Activated T-cell treated with anti-CD3 and anti-CD28 coated beads, Interleukin-2, amount 50 U/mL, for 72 hours (primary cell): ENCODE measurements at regions not wholly inside any gene's neighbourhood (a gene's known extent, or its start where the extent isn't known, plus 50 kb on each side); places are given as distances from the start of the nearest gene placed in this dataset.

Experiments used
- ATAC-seq, 2 donors: fragments of 150-1000 bp; cut with Tn5 transposase; replicated peaks in 1 of 2; 2 replicates each; pipeline ENCODE4 v1.10.0; 2021; ENCODE audit warnings: moderate library complexity in 2 of 2, mild to moderate bottlenecking in 1 of 2
- DNase-seq, 2 donors: peaks; one replicate each; pipeline ENCODE4 v3.0.0; 2021 to 2022; ENCODE audit warnings: mixed read lengths in 1 of 2
- H3K27ac Mint-ChIP-seq: one replicate; pipeline ENCODE4 v1.8.0; 2022; ENCODE audit warnings: mild to moderate bottlenecking, moderate library complexity, mixed read lengths
- H3K27me3 Mint-ChIP-seq: one replicate; pipeline ENCODE4 v1.8.0; 2022; ENCODE audit warnings: low read depth, mixed read lengths
- H3K36me3 Mint-ChIP-seq, 2 donors: one replicate each; pipeline ENCODE4 v1.8.0; 2022; ENCODE audit warnings: mixed read lengths in 2 of 2, mild to moderate bottlenecking in 1 of 2; ENCODE audit not compliant: insufficient read depth in 2 of 2
- H3K4me1 Mint-ChIP-seq: one replicate; pipeline ENCODE4 v1.8.0; 2022; ENCODE audit warnings: low read depth, mixed read lengths
- H3K4me3 Mint-ChIP-seq, 2 donors: one replicate each; pipeline ENCODE4 v1.8.0; 2022; ENCODE audit warnings: mild to moderate bottlenecking in 2 of 2, mixed read lengths in 2 of 2, moderate library complexity in 2 of 2
- H3K9me3 Mint-ChIP-seq, 2 donors: one replicate each; pipeline ENCODE4 v1.8.0; 2022; ENCODE audit warnings: mixed read lengths in 2 of 2

GRCh38 chr15:38651328-38652038 is 86.9 kb upstream of the RASGRP1 start:
- peak; percentile 50 to 52 for ATAC-seq
- Mint-ChIP-seq H3K36me3 (peaks cover 6 to 11% of the 10 kb centered on the region in 2 donors), H3K9me3 (peaks cover 2% of the 10 kb centered on the region in 2 donors), H3K27me3 (no peaks in the 10 kb centered on the region), H3K4me1 (peaks cover 88% of the 10 kb centered on the region), H3K27ac (peak overlapping the region; percentile 98), H3K4me3 (peak overlapping the region; percentile 83 to 93)
- DNase-seq = peak; percentile 53 to 56

DNA sequence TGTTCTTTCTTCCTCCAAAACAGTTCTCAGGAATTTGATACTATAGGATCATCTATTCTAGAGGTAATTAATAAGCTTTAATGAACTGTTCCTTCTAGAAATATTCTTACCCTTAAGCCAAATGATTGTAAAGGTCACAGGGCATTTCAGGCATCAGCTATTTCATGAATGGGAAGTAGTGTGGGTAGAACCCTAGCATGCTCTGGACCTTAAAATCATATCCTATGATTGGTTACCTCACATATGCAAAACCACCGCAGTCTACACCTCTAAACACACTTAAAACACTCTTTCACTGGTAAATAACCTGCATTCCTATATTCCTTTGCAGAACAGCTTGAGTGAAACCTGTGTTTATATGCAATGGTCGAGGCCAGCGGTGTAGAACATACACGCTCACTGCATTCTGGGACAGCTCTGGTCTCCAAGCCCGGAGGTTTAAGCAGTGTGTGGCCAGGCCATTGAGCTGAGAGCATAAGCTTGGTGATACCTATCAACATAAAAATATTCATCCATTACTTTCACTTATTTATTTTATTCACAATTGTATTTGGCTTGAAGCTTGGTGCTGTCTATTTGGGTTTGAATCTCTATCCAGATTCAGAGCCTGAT is 87.7 kb upstream of the RASGRP1 start:
- H3K36me3 Mint-ChIP-seq = peaks cover 6 to 11% of the 10 kb centered on the region in 2 donors
- DNase-seq = no peak
- peak overlapping the region; percentile 83 to 93 for H3K4me3 Mint-ChIP-seq
- H3K27ac Mint-ChIP-seq = peak overlapping the region; percentile 98
- H3K27me3 Mint-ChIP-seq = no peaks in the 10 kb centered on the region
- peak; percentile 23 to 28 for ATAC-seq
- peaks cover 88% of the 10 kb centered on the region for H3K4me1 Mint-ChIP-seq
- H3K9me3 Mint-ChIP-seq = peaks cover 2% of the 10 kb centered on the region in 2 donors

- H3K4me3 Mint-ChIP-seq = peak overlapping the region; percentile 83 to 93
- ATAC-seq = peak; percentile 78 to 81
These were observed 88.4 kb upstream of the RASGRP1 start for GRCh38 chr15:38652998-38653397.

GRCh38 chr15:38658431-38658830 is 93.8 kb upstream of the RASGRP1 start:
- Mint-ChIP-seq H3K27me3 (no peaks in the 10 kb centered on the region), H3K36me3 (peaks cover 0 to 2% of the 10 kb centered on the region in 2 donors), H3K9me3 (no peaks in the 10 kb centered on the region), H3K4me1 (peaks cover 92% of the 10 kb centered on the region), H3K4me3 (peak overlapping the region; percentile 25 to 32), H3K27ac (peak overlapping the region; percentile 35)
- DNase-seq (no peak), ATAC-seq (peak; percentile 67 to 74)

More at GRCh38 chr15:38652998-38653397, 88.4 kb upstream of the RASGRP1 start:
- Mint-ChIP-seq H3K4me1 (peaks cover 88% of the 10 kb centered on the region), H3K9me3 (peaks cover 2% of the 10 kb centered on the region in 2 donors), H3K27ac (peak overlapping the region; percentile 98), H3K36me3 (peaks cover 6 to 11% of the 10 kb centered on the region in 2 donors), H3K27me3 (no peaks in the 10 kb centered on the region)
- peak; percentile 73 to 74 for DNase-seq

DNA sequence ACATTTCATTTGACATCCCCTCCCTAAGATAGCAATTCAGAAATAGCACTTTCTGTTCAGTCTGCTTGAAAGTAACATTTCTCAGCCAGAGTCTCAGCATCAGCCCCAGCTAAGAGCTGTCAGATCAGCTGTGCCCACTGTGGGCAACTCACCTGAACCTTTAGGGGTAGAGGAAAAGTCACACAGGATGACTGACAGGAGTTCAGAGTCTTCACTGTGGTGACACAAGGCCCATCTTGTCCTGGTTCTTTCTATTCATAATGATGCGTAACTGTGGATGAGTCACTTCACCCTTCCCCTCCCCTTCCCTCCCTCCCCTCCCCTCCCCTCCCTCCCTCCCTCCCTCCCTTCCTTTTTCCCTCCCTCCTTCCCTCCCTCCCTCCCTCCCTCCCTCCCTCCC is 96.1 kb upstream of the RASGRP1 start:
- Mint-ChIP-seq H3K27me3 (no peaks in the 10 kb centered on the region), H3K4me1 (peaks cover 97% of the 10 kb centered on the region)

DNA sequence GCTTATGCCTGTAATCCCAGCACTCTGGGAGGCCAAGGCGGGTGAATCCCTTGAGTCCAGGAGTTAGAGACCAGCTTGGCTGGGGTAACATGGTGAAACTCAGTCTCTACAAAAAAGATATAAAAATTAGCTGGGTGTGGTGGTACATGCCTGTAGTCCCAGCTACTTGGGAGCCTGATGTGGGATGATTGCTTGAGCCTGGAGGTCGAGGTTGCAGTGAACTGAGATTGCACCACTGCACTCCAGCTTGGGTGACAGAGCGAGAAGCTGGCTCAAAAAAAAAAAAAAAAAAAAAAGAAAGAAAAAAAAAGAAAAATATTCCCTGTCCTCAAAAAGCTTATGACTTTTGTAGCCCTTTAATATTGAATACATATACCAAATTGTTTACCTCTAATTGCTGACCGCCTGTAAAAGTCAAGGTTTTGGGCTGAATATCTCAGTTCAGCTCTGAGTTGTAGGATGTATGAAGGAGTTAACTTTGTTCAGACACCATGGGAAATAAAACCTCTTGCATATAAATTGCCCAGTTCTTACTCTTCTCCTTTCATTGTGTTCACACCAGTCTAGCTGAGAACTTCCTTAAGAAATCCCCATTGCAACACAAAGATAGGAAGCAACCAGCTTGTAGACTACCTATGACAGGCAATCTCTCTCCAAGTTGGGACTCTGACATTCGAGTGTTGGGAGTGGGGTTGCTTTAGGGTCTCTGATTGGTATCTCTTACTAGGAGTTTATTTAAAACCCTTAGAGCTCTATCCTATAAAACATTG is 97.6 kb upstream of the RASGRP1 start:
- no peaks in the 10 kb centered on the region for H3K36me3 Mint-ChIP-seq
- H3K4me3 Mint-ChIP-seq = peak overlapping the region; percentile 13 to 49
- DNase-seq = no peak
- ATAC-seq = no peak
- no peaks in the 10 kb centered on the region for H3K27me3 Mint-ChIP-seq
- H3K27ac Mint-ChIP-seq = peak overlapping the region; percentile 53
- no peaks in the 10 kb centered on the region for H3K9me3 Mint-ChIP-seq
- H3K4me1 Mint-ChIP-seq = peaks cover 97% of the 10 kb centered on the region

More for the DNA sequence above, 96.1 kb upstream of the RASGRP1 start:
- Mint-ChIP-seq H3K27ac (peak overlapping the region; percentile 90), H3K9me3 (no peaks in the 10 kb centered on the region), H3K36me3 (no peaks in the 10 kb centered on the region), H3K4me3 (peak overlapping the region; percentile 76 to 82)
- ATAC-seq (peak; percentile 78 to 86), DNase-seq (peak in 1 of 2 donors; percentile 49)

GRCh38 chr15:38662805-38663204 is 98.2 kb upstream of the RASGRP1 start:
- peaks cover 97% of the 10 kb centered on the region for H3K4me1 Mint-ChIP-seq
- peak overlapping the region in 1 of 2 donors; percentile 49 for H3K4me3 Mint-ChIP-seq
- no peaks in the 10 kb centered on the region for H3K27me3 Mint-ChIP-seq
- ATAC-seq = no peak
- H3K36me3 Mint-ChIP-seq = no peaks in the 10 kb centered on the region
- DNase-seq = no peak
- no peaks in the 10 kb centered on the region for H3K9me3 Mint-ChIP-seq
- H3K27ac Mint-ChIP-seq = no peak overlapping the region

DNA sequence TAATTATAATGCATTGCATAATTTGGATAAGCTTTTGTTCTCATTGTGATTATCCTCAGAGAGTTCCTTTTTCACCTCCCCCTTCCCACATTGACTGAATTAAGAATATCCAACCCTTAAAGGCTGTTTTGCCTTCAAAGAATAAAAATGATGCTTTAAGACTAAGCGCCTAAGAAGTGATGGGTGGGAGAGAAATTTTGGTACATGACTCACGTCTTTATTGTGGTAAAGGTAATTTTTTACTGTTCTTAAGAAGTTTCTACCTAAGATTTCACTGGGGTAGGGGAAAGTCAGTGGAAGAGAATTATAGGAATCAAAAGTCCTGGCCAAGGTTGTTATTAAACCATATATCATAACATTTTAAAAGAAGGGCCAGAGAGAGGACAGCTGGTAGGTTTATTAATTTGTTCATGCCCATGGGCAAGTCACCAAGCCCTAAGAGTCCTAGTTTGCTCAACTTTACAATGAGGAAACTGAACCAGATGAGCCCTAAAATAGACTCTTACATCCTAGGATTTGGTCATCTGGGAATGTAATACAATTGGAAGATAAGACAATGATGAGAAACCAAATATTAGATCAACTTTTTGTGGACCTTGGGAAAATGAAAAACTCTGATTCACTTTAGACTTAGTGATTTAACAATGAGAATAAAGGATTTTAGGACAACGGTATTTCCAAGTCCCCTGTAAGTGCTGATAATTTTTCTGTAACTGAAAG is 101.1 kb upstream of the RASGRP1 start:
- ATAC-seq (peak; percentile 30 to 47), DNase-seq (no peak)
- Mint-ChIP-seq H3K9me3 (peaks cover 1 to 2% of the 10 kb centered on the region in 2 donors), H3K27me3 (no peaks in the 10 kb centered on the region), H3K4me1 (peaks cover 95% of the 10 kb centered on the region), H3K36me3 (no peaks in the 10 kb centered on the region), H3K27ac (peak overlapping the region; percentile 93), H3K4me3 (peak overlapping the region; percentile 54 to 82)

GRCh38 chr15:38666865-38667510 is 102.4 kb upstream of the RASGRP1 start:
- peak overlapping the region; percentile 16 to 60 for H3K4me3 Mint-ChIP-seq
- H3K27me3 Mint-ChIP-seq = no peaks in the 10 kb centered on the region
- ATAC-seq (no peak), DNase-seq (no peak)
- H3K27ac Mint-ChIP-seq = peak overlapping the region; percentile 61
- no peaks in the 10 kb centered on the region for H3K36me3 Mint-ChIP-seq
- peaks cover 95% of the 10 kb centered on the region for H3K4me1 Mint-ChIP-seq
- H3K9me3 Mint-ChIP-seq = peaks cover 1 to 2% of the 10 kb centered on the region in 2 donors

- no peak for DNase-seq
These were observed 103.6 kb upstream of the RASGRP1 start for GRCh38 chr15:38667890-38668850.

GRCh38 chr15:38668898-38669391 is 104.3 kb upstream of the RASGRP1 start:
- no peak overlapping the region for H3K4me3 Mint-ChIP-seq
- no peak overlapping the region for H3K27ac Mint-ChIP-seq

More at GRCh38 chr15:38667890-38668850, 103.6 kb upstream of the RASGRP1 start:
- H3K36me3 Mint-ChIP-seq = no peaks in the 10 kb centered on the region
- no peaks in the 10 kb centered on the region for H3K27me3 Mint-ChIP-seq
- peak overlapping the region; percentile 16 to 60 for H3K4me3 Mint-ChIP-seq
- peaks cover 95% of the 10 kb centered on the region for H3K4me1 Mint-ChIP-seq
- H3K27ac Mint-ChIP-seq = peak overlapping the region; percentile 64
- ATAC-seq = no peak
- peaks cover 1 to 2% of the 10 kb centered on the region in 2 donors for H3K9me3 Mint-ChIP-seq

More at GRCh38 chr15:38668898-38669391, 104.3 kb upstream of the RASGRP1 start:
- Mint-ChIP-seq H3K4me1 (peaks cover 96% of the 10 kb centered on the region), H3K36me3 (no peaks in the 10 kb centered on the region), H3K9me3 (peaks cover 1 to 2% of the 10 kb centered on the region in 2 donors), H3K27me3 (no peaks in the 10 kb centered on the region)
- no peak for DNase-seq
- no peak for ATAC-seq
